BJ (cell line): ENCODE measurements at regions not wholly inside any gene's neighbourhood (a gene's known extent, or its start where the extent isn't known, plus 50 kb on each side); places are given as distances from the start of the nearest gene placed in this dataset.

Source experiments
- CTCF ChIA-PET: fragments of 350-600 bp; formaldehyde crosslinking; extraction: SDS; loops from one replicate; lab custom pipeline; 2021; ENCODE audit warnings: antibody characterized with exemption, inconsistent platforms; lab: Yijun Ruan, JAX
- POLR2A ChIA-PET: fragments of 300-600 bp; sonication (Branson Sonifier 250); formaldehyde crosslinking; extraction: SDS; loops from one replicate; lab custom pipeline; 2021; ENCODE audit warnings: antibody characterized with exemption; lab: Charles Lee
- DNase-seq: peaks from one replicate; pipeline ENCODE4 v3.0.0-alpha.2; 2011; ENCODE audit warnings: low read depth
- H3K27me3 ChIP-seq: 2 replicates; pipeline ENCODE4 v1.6.0; 2011; ENCODE audit warnings: low read length; ENCODE audit not compliant: control insufficient read depth, insufficient read depth
- H3K36me3 ChIP-seq: 2 replicates; pipeline ENCODE4 v1.5.1; 2011; ENCODE audit warnings: low read length; ENCODE audit not compliant: control insufficient read depth, insufficient read depth
- H3K4me3 ChIP-seq: 2 replicates; pipeline ENCODE4 v1.5.1; 2011; ENCODE audit warnings: low read depth, mild to moderate bottlenecking, control low read depth, low read length
- CTCF ChIP-seq: IDR thresholded peaks from 2 replicates; pipeline ENCODE4 v1.5.1; 2011; ENCODE audit warnings: low read depth, mild to moderate bottlenecking, control low read depth, inconsistent platforms, low read length, moderate library complexity; ENCODE audit not compliant: insufficient read depth

- Histone ChIP-seq H3K4me3 (no peak overlapping the region), H3K36me3 (no peaks in the 10 kb centered on the region), H3K27me3 (no peaks in the 10 kb centered on the region)
- no peak for TF ChIP-seq CTCF
- ChIA-PET POLR2A (no interaction called here), CTCF (no interaction called here)
- no peak for DNase-seq
Measured at GRCh38 chr4:116796022-116796421, 289.4 kb downstream of the TRAM1L1 start.

GRCh38 chr4:116788723-116789122, 296.7 kb downstream of the TRAM1L1 start:
- ChIA-PET CTCF (no interaction called here), POLR2A (no interaction called here)
- Histone ChIP-seq H3K27me3 (no peaks in the 10 kb centered on the region), H3K36me3 (no peaks in the 10 kb centered on the region), H3K4me3 (no peak overlapping the region)
- TF ChIP-seq CTCF: no peak
- no peak for DNase-seq

DNA sequence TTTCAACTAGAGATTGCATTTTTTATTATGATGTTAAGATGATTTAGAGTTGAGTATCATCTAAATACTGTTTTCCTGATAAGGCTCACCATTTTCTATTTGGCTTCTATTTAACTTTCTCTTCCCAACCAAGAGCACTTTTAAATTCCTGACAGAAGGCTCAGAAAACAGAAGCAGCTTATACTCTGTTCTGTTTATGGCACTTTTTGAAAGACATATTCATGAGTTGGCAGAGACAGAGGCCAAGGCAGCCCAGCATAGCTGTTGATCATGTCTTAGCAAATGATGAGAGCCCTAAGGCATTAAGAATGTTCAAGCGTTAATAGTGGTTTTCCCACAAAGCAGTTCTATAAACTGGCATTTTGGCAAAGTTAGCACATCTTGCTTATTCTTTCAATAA, 330.3 kb downstream of the TRAM1L1 start:
- Histone ChIP-seq H3K4me3 (no peak overlapping the region), H3K27me3 (no peaks in the 10 kb centered on the region), H3K36me3 (no peaks in the 10 kb centered on the region)
- CTCF ChIA-PET: no interaction called here
- no peak for DNase-seq
- POLR2A ChIA-PET: no interaction called here
- no peak for TF ChIP-seq CTCF

DNA sequence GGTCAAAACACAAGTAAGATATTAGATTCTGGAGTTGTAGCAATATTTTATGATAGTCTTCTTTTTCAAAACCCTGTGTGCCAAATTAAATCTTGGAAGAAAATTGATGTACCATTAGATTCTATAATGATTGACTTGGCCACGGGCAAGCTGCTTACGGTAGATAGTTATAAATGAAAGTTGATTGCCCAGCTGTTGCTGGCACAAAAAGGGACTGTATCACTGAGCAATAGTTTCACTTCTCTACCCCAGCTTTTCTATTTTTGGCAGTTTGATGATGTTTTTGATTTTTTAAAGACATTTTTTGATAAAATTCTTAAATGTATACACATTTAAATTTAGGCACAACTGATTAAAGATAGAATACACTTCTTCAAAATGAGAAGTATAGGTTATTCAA, 333.3 kb downstream of the TRAM1L1 start:
- no peak for DNase-seq
- H3K4me3 ChIP-seq: no peak overlapping the region

DNA sequence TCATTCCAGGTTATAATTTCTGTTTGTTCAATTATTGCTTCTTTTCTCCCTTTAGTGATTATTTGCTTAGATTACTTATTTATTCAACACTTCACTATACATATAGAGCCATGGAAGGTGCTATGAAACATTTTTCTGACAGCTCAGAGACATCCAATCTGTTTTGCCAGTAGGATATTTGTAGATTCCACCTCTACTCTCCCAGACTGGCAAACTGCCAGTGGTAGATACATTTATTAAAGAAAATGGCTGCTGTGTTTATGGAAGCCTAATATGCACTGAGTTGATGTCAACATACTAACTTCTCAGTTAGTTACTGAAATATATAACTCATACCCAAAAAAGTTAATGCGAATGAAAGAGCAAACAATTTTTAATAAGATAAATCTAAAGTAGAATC, 348.6 kb downstream of the TRAM1L1 start:
- CTCF ChIA-PET: no interaction called here
- no peaks in the 10 kb centered on the region for H3K27me3 ChIP-seq
- no peak for TF ChIP-seq CTCF

More for the DNA sequence above, 333.3 kb downstream of the TRAM1L1 start:
- Histone ChIP-seq H3K27me3 (no peaks in the 10 kb centered on the region), H3K36me3 (no peaks in the 10 kb centered on the region)
- no peak for TF ChIP-seq CTCF
- CTCF ChIA-PET: no interaction called here
- POLR2A ChIA-PET: no interaction called here

More for the DNA sequence above, 348.6 kb downstream of the TRAM1L1 start:
- no peak overlapping the region for H3K4me3 ChIP-seq
- no peaks in the 10 kb centered on the region for H3K36me3 ChIP-seq
- POLR2A ChIA-PET: no interaction called here
- no peak for DNase-seq
